ENCODE measurements at regions not wholly inside any gene's neighbourhood (a gene's known extent, or its start where the extent isn't known, plus 50 kb on each side); places are given as distances from the start of the nearest gene placed in this dataset.
"Not testable (repeated sequence)": the region's sequence is repeated elsewhere in the genome, so short reads cannot be mapped to it uniquely, and the experiment has no call there.

GRCh38 chr21:15449556-15449955 lies 280.2 kb upstream of the USP25 start:
- H3K9me3 Mint-ChIP-seq = peaks cover 11% of the 10 kb centered on the region
- H3K27me3 Mint-ChIP-seq = no peaks in the 10 kb centered on the region
- no peak for TF ChIP-seq CTCF (IDR thresholded peaks at IDR 0.05)
- DNase-seq (no peak), ATAC-seq (ENCODE audit: low read depth) (no peak)
- no peaks in the 10 kb centered on the region for H3K36me3 Mint-ChIP-seq (ENCODE audit: low read depth)
- no peak overlapping the region for H3K4me3 Mint-ChIP-seq
- ChIA-PET POLR2A (no interaction called here), CTCF (no interaction called here)
- no peak overlapping the region for H3K27ac Mint-ChIP-seq
- H3K4me1 Mint-ChIP-seq = peaks cover 16% of the 10 kb centered on the region
- intact Hi-C loops (cut with micrococcal nuclease) = no loop called here

GRCh38 chr21:15453261-15453660 lies 276.5 kb upstream of the USP25 start:
- intact Hi-C loops (cut with micrococcal nuclease) = no loop called here
- H3K4me1 Mint-ChIP-seq = no peaks in the 10 kb centered on the region
- no peaks in the 10 kb centered on the region for H3K27me3 Mint-ChIP-seq
- no peak overlapping the region for H3K27ac Mint-ChIP-seq
- peaks cover 11% of the 10 kb centered on the region for H3K9me3 Mint-ChIP-seq
- no peak for DNase-seq
- TF ChIP-seq CTCF (IDR thresholded peaks at IDR 0.05) = no peak
- no peaks in the 10 kb centered on the region for H3K36me3 Mint-ChIP-seq (ENCODE audit: low read depth)
- ATAC-seq (ENCODE audit: low read depth) = no peak
- ChIA-PET POLR2A (no interaction called here), CTCF (no interaction called here)
- H3K4me3 Mint-ChIP-seq = no peak overlapping the region

- DNase-seq; H3K9me3 Mint-ChIP-seq; H3K27me3 Mint-ChIP-seq; H3K27ac Mint-ChIP-seq; CTCF ChIA-PET; H3K36me3 Mint-ChIP-seq (ENCODE audit: low read depth); H3K4me3 Mint-ChIP-seq; POLR2A ChIA-PET; H3K4me1 Mint-ChIP-seq; ATAC-seq (ENCODE audit: low read depth); intact Hi-C loops (cut with micrococcal nuclease): not testable (repeated sequence)
Measured at GRCh38 chr21:15453785-15454184, 276.0 kb upstream of the USP25 start.

- H3K4me1 Mint-ChIP-seq; intact Hi-C loops (cut with micrococcal nuclease); H3K27me3 Mint-ChIP-seq; CTCF ChIA-PET; ATAC-seq (ENCODE audit: low read depth); H3K27ac Mint-ChIP-seq; H3K36me3 Mint-ChIP-seq (ENCODE audit: low read depth); DNase-seq; POLR2A ChIA-PET; H3K4me3 Mint-ChIP-seq; H3K9me3 Mint-ChIP-seq: not testable (repeated sequence)
Measured at GRCh38 chr21:15454931-15455330, 274.9 kb upstream of the USP25 start.

- intact Hi-C loops (cut with micrococcal nuclease) = no loop called here
- CTCF ChIA-PET = no interaction called here
Measured at GRCh38 chr21:15455819-15456462, 273.8 kb upstream of the USP25 start.

GRCh38 chr21:15457965-15458364 lies 271.8 kb upstream of the USP25 start:
- H3K27ac Mint-ChIP-seq = no peak overlapping the region
- ChIA-PET POLR2A (no interaction called here), CTCF (no interaction called here)
- ATAC-seq (ENCODE audit: low read depth) = no peak
- intact Hi-C loops (cut with micrococcal nuclease) = no loop called here
- no peaks in the 10 kb centered on the region for H3K9me3 Mint-ChIP-seq
- no peak for TF ChIP-seq CTCF (IDR thresholded peaks at IDR 0.05)
- no peaks in the 10 kb centered on the region for H3K4me1 Mint-ChIP-seq
- no peak for DNase-seq
- peaks cover 3% of the 10 kb centered on the region for H3K27me3 Mint-ChIP-seq
- H3K4me3 Mint-ChIP-seq = no peak overlapping the region
- no peaks in the 10 kb centered on the region for H3K36me3 Mint-ChIP-seq (ENCODE audit: low read depth)

More at GRCh38 chr21:15455819-15456462, 273.8 kb upstream of the USP25 start:
- Mint-ChIP-seq H3K4me3 (no peak overlapping the region), H3K9me3 (no peaks in the 10 kb centered on the region), H3K36me3 (ENCODE audit: low read depth) (no peaks in the 10 kb centered on the region), H3K27ac (no peak overlapping the region), H3K4me1 (no peaks in the 10 kb centered on the region), H3K27me3 (no peaks in the 10 kb centered on the region)
- ATAC-seq (ENCODE audit: low read depth) = no peak
- no peak for DNase-seq
- POLR2A ChIA-PET = no interaction called here
- TF ChIP-seq CTCF (IDR thresholded peaks at IDR 0.05) = no peak

Data from activated B cell treated with CpG ODN at 0.5 μM for 24 hours (primary cell).